Panc1 (cell line): ENCODE measurements at regions not wholly inside any gene's neighbourhood (a gene's known extent, or its start where the extent isn't known, plus 50 kb on each side); places are given as distances from the start of the nearest gene placed in this dataset.

Source experiments
- ATAC-seq: fragments of 200-7000 bp; cut with Tn5 transposase; 2 replicates; pipeline ENCODE4 v1.9.1; 2020; ENCODE audit warnings: mild to moderate bottlenecking, moderate library complexity
- BruUV-seq: library from RNA; stranded (reverse); fragments of 400-500 nt; replicated peaks from 2 replicates; lab custom pipeline; 2021; lab: Mats Ljungman, UMichigan
- CTCF ChIA-PET: fragments of 300-600 bp; sonication (Branson Sonifier 250); formaldehyde crosslinking; loops from one replicate; lab custom pipeline; 2022; ENCODE audit warnings: antibody characterized with exemption; lab: Charles Lee
- POLR2A ChIA-PET: fragments of 300-600 bp; sonication (Branson Sonifier 250); formaldehyde crosslinking; loops from one replicate; lab custom pipeline; 2022; ENCODE audit warnings: antibody characterized with exemption; lab: Charles Lee
- DNase-seq: peaks from one replicate; pipeline ENCODE4 v3.0.0-alpha.2; 2010; ENCODE audit warnings: low read depth, low spot score
- H3K27ac ChIP-seq: 2 replicates; pipeline ENCODE4 v1.5.1; 2011; ENCODE audit warnings: mild to moderate bottlenecking, low read length, inconsistent platforms
- H3K27me3 ChIP-seq: fragments of 200-500 bp; sonication (Bioruptor generic); 2 replicates; pipeline ENCODE4 v1.6.0; 2014; ENCODE audit warnings: low read length, inconsistent platforms; ENCODE audit not compliant: control insufficient read depth, insufficient read depth
- H3K36me3 ChIP-seq: fragments of 200-500 bp; sonication (Bioruptor generic); 2 replicates; pipeline ENCODE4 v1.5.1; 2014; ENCODE audit warnings: inconsistent platforms, mild to moderate bottlenecking, low read length, moderate library complexity; ENCODE audit not compliant: control insufficient read depth, insufficient read depth
- H3K4me1 ChIP-seq: 2 replicates; pipeline ENCODE4 v1.5.1; 2011; ENCODE audit warnings: inconsistent platforms, mild to moderate bottlenecking, low read length, moderate library complexity; ENCODE audit not compliant: control insufficient read depth, insufficient read depth
- H3K4me3 ChIP-seq, 2 experiments: 2 replicates each; pipeline ENCODE4 v1.5.1; 2011 to 2012; ENCODE audit warnings: low read depth in 2 of 2, low read length in 2 of 2, mild to moderate bottlenecking in 2 of 2, inconsistent platforms in 1 of 2, moderate library complexity in 1 of 2
- H3K9me3 ChIP-seq: fragments of 200-500 bp; sonication (Bioruptor generic); 2 replicates; pipeline ENCODE4 v1.5.1; 2014; ENCODE audit warnings: low read depth, mild to moderate bottlenecking, inconsistent platforms, low read length, moderate library complexity; ENCODE audit not compliant: control insufficient read depth, insufficient read depth
- CTCF ChIP-seq: fragments of 450-650 bp; IDR thresholded peaks from 2 replicates; pipeline ENCODE4 v1.5.1; 2017; ENCODE audit warnings: mild to moderate bottlenecking
- POLR2AphosphoS5 ChIP-seq: IDR thresholded peaks from 2 replicates; pipeline ENCODE4 v1.6.1; 2012; ENCODE audit warnings: mild to moderate bottlenecking, low read depth, low read length, moderate library complexity
- REST ChIP-seq, 2 experiments: IDR thresholded peaks; 2 replicates each; pipeline ENCODE4 v1.6.1; 2011 to 2012; ENCODE audit warnings: low read depth in 2 of 2, control low read depth in 1 of 2, low read length in 1 of 2, mild to moderate bottlenecking in 1 of 2, moderate library complexity in 1 of 2; ENCODE audit not compliant: insufficient read depth in 1 of 2
- SIN3A ChIP-seq: IDR thresholded peaks from 2 replicates; pipeline ENCODE4 v1.6.1; 2012; ENCODE audit warnings: low read depth, mild to moderate bottlenecking, low read length, moderate library complexity, borderline replicate concordance; ENCODE audit not compliant: insufficient read depth
- TCF7L2 ChIP-seq: IDR thresholded peaks from 2 replicates; pipeline ENCODE4 v1.6.1; 2011; ENCODE audit warnings: mild to moderate bottlenecking, low read depth, low read length, inconsistent platforms
- in situ Hi-C: cut with HindIII; loops from 2 replicates; pipeline ENCODE4 v1.10.0; 2016; ENCODE audit warnings: low sequenced_read_pairs, low pct_unique_long_range_greater_than_20kb
- intact Hi-C: fragments of 100-400 bp; cut with micrococcal nuclease; formaldehyde crosslinking; loops from one replicate; pipeline ENCODE4 v1.10.0; 2022; ENCODE audit not compliant: unreplicated experiment

GRCh38 chr5:121624035-121624434 lies 227.6 kb upstream of the FTMT start:
- Histone ChIP-seq H3K27ac (no peak overlapping the region), H3K4me3 (no peak overlapping the region), H3K36me3 (no peaks in the 10 kb centered on the region), H3K27me3 (no peaks in the 10 kb centered on the region), H3K9me3 (no peaks in the 10 kb centered on the region), H3K4me1 (no peaks in the 10 kb centered on the region)
- intact Hi-C loops (no loop called here), in situ Hi-C loops (no loop called here)
- POLR2A ChIA-PET = interaction anchor here (0.6 kb wide), 1 partner anchor 18 kb away, joined by 3 read pairs; no protein-coding TSS in a partner anchor
- no peak for TF ChIP-seq CTCF
- no peak for TF ChIP-seq SIN3A
- TF ChIP-seq POLR2AphosphoS5 = no peak
- TF ChIP-seq REST (IDR thresholded peaks at IDR 0.05; ENCODE audit: insufficient read depth in 1 of 2, low read depth in 2 of 2, low read length in 1 of 2) = no peak
- no peak for TF ChIP-seq TCF7L2
- ATAC-seq (no peak), DNase-seq (no peak)
- no TSS peak for BruUV-seq
- CTCF ChIA-PET = no interaction called here

- TF ChIP-seq POLR2AphosphoS5 (no peak), REST (IDR thresholded peaks at IDR 0.05; ENCODE audit: insufficient read depth in 1 of 2, low read depth in 2 of 2, low read length in 1 of 2) (no peak), CTCF (no peak), TCF7L2 (no peak), SIN3A (no peak)
- in situ Hi-C loops = no loop called here
- Histone ChIP-seq H3K4me3 (no peak overlapping the region), H3K36me3 (no peaks in the 10 kb centered on the region), H3K27ac (no peak overlapping the region), H3K9me3 (no peaks in the 10 kb centered on the region), H3K27me3 (no peaks in the 10 kb centered on the region), H3K4me1 (no peaks in the 10 kb centered on the region)
- ChIA-PET CTCF (no interaction called here), POLR2A (no interaction called here)
- ATAC-seq (no peak), DNase-seq (no peak)
- intact Hi-C loops = no loop called here
- BruUV-seq = no TSS peak
Measured at GRCh38 chr5:121628783-121629182, 222.9 kb upstream of the FTMT start.
